ENCODE measurements at regions not wholly inside any gene's neighbourhood (a gene's known extent, or its start where the extent isn't known, plus 50 kb on each side); places are given as distances from the start of the nearest gene placed in this dataset.

DNA sequence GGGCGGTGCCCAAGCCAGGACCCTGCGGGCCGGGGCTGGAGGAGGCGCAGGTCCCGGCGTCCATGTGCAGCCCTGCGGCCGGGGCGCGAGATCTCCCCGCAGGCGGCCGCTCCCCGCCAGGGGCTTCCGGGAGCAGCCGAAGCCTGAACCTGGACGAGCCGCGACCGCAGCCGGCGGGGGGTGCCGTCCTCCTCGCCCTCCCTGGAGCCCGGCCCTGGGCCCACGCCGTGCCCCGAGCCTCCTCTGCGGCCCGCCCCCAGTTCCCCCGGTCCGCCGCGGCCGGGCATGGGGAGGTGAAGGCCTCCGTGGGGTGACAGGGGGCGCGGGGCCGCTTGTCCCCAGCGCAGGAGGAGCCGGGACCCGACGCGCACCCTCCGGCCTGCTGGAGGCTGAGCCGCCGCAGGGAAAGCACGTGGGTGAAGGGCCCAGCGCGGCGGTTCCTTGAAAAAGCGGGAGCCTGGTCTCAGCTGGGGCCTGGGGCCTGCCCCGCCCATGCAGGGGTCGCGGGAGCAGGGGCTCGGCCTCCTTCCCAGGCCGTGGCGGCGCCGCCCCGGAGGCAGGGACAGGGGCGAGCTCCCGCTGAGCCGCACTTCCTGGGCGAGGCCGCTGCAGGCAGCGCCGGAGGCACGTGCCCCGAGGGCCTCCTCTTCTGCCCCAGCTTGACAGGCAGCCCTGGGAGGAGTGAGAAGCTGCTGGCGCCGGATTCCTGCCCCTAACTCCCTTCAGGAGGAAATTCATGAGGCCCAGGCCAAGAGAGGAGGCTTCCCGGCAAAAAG lies 55.6 kb upstream of the PPP2R5C start:
- H3K4me1 ChIP-seq (ENCODE audit: control insufficient read depth in 2 of 2, insufficient read depth in 2 of 2, low read length in 2 of 2) = peaks cover 11 to 16% of the 10 kb centered on the region in 2 donors
- H3K27ac ChIP-seq (ENCODE audit: low read depth in 2 of 2, low read length in 2 of 2) = peak overlapping the region; percentile 25 to 43
- no peaks in the 10 kb centered on the region for H3K36me3 ChIP-seq (ENCODE audit: control insufficient read depth in 2 of 2, insufficient read depth in 2 of 2, low read length in 2 of 2)
- H3K9ac ChIP-seq (ENCODE audit: low read depth in 1 of 2, low read length in 2 of 2) = peak overlapping the region; percentile 26 to 32
- H3K4me3 ChIP-seq (ENCODE audit: low read length in 2 of 2) = peak overlapping the region; percentile 31 to 33
- no peaks in the 10 kb centered on the region for H3K27me3 ChIP-seq (ENCODE audit: control insufficient read depth in 2 of 2, insufficient read depth in 2 of 2, low read length in 2 of 2)
- no peaks in the 10 kb centered on the region for H3K9me3 ChIP-seq (ENCODE audit: control insufficient read depth in 2 of 2, low read length in 2 of 2)

DNA sequence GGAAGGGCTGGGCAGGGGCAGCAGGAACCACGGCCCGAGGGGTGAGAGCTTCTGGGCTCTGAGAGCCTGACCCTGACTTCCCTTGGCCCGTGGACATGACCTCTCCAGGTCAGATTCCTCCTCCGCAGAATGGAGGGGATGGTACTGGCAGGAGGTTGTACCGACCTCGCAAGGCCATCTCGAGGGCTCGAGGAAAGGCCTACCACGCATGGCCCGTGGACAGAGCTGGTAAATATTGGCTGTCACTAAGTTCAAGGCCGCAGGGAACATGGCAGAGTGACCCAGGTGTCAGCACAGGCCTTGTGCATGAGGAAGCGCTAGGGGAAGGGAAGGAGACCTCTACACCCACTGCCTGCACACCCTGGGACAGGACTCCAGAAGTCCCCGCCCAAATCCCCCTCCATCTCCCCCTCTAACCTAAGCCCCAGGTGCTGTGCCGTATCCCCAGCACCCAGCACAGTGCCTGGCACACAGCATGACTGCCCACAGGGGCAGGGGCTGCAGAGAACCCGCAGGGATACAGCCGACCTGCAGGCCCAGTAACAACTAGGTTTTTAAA lies 54.9 kb upstream of the PPP2R5C start:
- H3K9ac ChIP-seq (ENCODE audit: low read depth in 1 of 2, low read length in 2 of 2) = peak overlapping the region; percentile 26 to 32
- no peak overlapping the region for H3K4me3 ChIP-seq (ENCODE audit: low read length in 2 of 2)
- peak overlapping the region; percentile 10 to 43 for H3K27ac ChIP-seq (ENCODE audit: low read depth in 2 of 2, low read length in 2 of 2)
- no peaks in the 10 kb centered on the region for H3K36me3 ChIP-seq (ENCODE audit: control insufficient read depth in 2 of 2, insufficient read depth in 2 of 2, low read length in 2 of 2)
- no peaks in the 10 kb centered on the region for H3K27me3 ChIP-seq (ENCODE audit: control insufficient read depth in 2 of 2, insufficient read depth in 2 of 2, low read length in 2 of 2)
- peaks cover 11 to 16% of the 10 kb centered on the region in 2 donors for H3K4me1 ChIP-seq (ENCODE audit: control insufficient read depth in 2 of 2, insufficient read depth in 2 of 2, low read length in 2 of 2)
- no peaks in the 10 kb centered on the region for H3K9me3 ChIP-seq (ENCODE audit: control insufficient read depth in 2 of 2, low read length in 2 of 2)

DNA sequence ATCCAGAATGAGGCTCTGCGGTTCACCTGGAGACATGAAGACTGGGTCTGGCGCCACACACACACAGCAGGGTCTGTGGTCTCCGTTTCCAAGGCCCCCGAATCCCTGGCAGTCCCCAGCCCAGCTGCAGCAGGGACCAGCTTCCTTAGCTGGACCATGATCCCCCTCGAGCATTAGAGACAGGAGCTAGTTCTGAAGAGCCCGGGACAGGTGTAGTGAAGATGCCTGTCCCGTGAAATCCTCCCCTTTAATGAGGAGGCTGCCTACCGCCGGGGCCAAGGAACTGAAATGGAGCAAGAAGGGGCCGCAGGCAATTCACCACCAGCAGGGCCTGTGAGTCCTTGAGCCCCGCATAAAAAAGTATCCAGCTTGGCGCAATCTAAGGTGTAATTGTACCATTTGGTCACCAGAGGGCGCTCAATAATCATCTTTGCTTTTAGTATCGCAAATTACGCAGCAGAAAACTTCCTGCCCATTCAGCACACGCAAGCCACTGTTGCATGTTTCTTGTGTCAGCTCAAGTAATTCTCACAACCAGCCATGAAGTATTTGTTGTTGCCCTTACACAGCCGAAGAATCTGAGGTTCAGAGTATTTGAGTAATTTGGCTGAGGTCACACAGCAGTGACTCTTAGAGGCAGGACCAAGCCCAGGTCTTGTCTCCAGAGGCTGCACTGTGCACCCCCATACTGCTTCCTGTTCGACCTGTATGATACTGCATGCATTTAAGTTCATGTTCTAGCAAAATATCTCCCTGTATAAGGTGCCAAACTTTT lies 54.3 kb upstream of the PPP2R5C start:
- Histone ChIP-seq H3K9ac (ENCODE audit: low read depth in 1 of 2, low read length in 2 of 2) (peak overlapping the region in 1 of 2 donors; percentile 15), H3K9me3 (ENCODE audit: control insufficient read depth in 2 of 2, low read length in 2 of 2) (no peaks in the 10 kb centered on the region), H3K4me3 (ENCODE audit: low read length in 2 of 2) (peak overlapping the region in 1 of 2 donors; percentile 51), H3K27ac (ENCODE audit: low read depth in 2 of 2, low read length in 2 of 2) (peak overlapping the region in 1 of 2 donors; percentile 43), H3K4me1 (ENCODE audit: control insufficient read depth in 2 of 2, insufficient read depth in 2 of 2, low read length in 2 of 2) (peaks cover 11 to 16% of the 10 kb centered on the region in 2 donors), H3K27me3 (ENCODE audit: control insufficient read depth in 2 of 2, insufficient read depth in 2 of 2, low read length in 2 of 2) (no peaks in the 10 kb centered on the region), H3K36me3 (ENCODE audit: control insufficient read depth in 2 of 2, insufficient read depth in 2 of 2, low read length in 2 of 2) (no peaks in the 10 kb centered on the region)

DNA sequence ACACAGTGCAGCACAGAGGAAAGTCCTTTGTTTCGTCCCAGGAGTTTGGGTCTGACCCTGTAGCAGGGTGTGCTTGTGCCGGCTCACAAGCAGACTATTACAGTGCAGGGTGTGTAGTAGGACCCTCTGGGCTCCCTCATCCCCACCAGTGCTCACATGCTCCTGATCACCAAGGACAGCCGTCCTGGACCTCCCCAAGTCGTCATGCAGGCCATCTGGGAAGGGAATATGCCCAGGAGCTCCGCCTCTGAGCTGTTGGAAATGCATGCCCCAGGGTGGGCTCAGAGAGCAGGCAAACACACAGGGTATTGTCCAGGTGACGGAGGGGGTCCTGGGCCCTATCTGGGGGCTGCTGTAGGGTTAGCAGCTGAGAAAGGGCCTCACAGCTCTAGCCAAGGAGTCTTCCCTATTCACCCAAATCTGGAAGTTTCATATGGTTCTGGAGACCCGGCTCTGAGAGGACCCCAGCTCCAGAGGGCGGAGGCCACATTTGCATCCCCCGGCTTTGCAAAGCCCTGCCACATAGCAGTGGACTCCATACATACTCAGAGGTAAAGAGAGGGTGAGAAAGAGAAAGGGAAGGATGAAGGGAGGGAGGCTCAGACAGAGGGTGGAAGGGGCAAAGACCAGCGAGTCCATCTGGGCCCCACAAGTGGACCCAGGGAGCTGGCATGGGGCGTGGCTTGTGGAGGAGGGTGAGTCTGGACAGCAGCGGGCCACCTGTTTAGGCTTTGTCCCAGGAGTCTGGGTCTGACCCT lies 53.5 kb upstream of the PPP2R5C start:
- peak overlapping the region in 1 of 2 donors; percentile 15 for H3K9ac ChIP-seq (ENCODE audit: low read depth in 1 of 2, low read length in 2 of 2)
- peak overlapping the region in 1 of 2 donors; percentile 38 for H3K27ac ChIP-seq (ENCODE audit: low read depth in 2 of 2, low read length in 2 of 2)
- no peaks in the 10 kb centered on the region for H3K27me3 ChIP-seq (ENCODE audit: control insufficient read depth in 2 of 2, insufficient read depth in 2 of 2, low read length in 2 of 2)
- H3K4me1 ChIP-seq (ENCODE audit: control insufficient read depth in 2 of 2, insufficient read depth in 2 of 2, low read length in 2 of 2) = peaks cover 11 to 16% of the 10 kb centered on the region in 2 donors
- H3K36me3 ChIP-seq (ENCODE audit: control insufficient read depth in 2 of 2, insufficient read depth in 2 of 2, low read length in 2 of 2) = no peaks in the 10 kb centered on the region
- H3K9me3 ChIP-seq (ENCODE audit: control insufficient read depth in 2 of 2, low read length in 2 of 2) = no peaks in the 10 kb centered on the region
- no peak overlapping the region for H3K4me3 ChIP-seq (ENCODE audit: low read length in 2 of 2)

DNA sequence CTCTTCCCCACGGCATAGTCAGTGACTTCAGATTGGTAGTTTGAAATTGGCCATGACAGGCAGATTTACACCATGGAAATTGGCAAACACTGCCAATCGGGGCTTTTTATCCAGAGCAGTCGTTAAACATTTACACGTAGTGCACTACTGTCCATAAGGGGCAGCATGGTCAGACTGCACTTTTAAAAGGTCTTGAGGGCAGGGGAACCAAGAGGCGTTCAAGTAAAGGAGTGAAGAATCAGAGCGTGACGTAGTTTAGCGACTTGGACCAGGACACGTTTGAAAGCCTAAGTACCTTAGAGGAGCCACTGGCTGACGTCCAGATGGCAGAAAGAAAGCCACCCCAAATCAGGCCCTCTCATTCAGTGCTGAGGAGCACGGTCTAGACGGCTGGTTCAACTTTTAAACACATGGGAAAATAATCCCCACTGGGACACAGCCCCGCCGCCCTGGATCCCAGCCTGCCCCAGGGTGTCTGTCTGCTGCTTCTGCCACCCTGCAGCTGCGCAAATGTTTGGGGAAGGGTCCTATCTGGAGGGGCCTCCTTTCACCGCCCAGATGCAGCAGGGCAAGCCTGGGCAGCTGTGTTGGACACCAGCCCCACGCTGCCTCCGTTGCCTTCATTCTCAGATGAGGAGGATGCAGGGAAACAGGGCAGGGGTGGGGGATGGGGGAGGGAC lies 52.5 kb upstream of the PPP2R5C start:
- H3K9me3 ChIP-seq (ENCODE audit: control insufficient read depth in 2 of 2, low read length in 2 of 2) = no peaks in the 10 kb centered on the region
- H3K4me3 ChIP-seq (ENCODE audit: low read length in 2 of 2) = no peak overlapping the region
- no peaks in the 10 kb centered on the region for H3K36me3 ChIP-seq (ENCODE audit: control insufficient read depth in 2 of 2, insufficient read depth in 2 of 2, low read length in 2 of 2)
- no peak overlapping the region for H3K27ac ChIP-seq (ENCODE audit: low read depth in 2 of 2, low read length in 2 of 2)
- H3K4me1 ChIP-seq (ENCODE audit: control insufficient read depth in 2 of 2, insufficient read depth in 2 of 2, low read length in 2 of 2) = peaks cover 11 to 16% of the 10 kb centered on the region in 2 donors
- no peak overlapping the region for H3K9ac ChIP-seq (ENCODE audit: low read depth in 1 of 2, low read length in 2 of 2)
- no peaks in the 10 kb centered on the region for H3K27me3 ChIP-seq (ENCODE audit: control insufficient read depth in 2 of 2, insufficient read depth in 2 of 2, low read length in 2 of 2)

DNA sequence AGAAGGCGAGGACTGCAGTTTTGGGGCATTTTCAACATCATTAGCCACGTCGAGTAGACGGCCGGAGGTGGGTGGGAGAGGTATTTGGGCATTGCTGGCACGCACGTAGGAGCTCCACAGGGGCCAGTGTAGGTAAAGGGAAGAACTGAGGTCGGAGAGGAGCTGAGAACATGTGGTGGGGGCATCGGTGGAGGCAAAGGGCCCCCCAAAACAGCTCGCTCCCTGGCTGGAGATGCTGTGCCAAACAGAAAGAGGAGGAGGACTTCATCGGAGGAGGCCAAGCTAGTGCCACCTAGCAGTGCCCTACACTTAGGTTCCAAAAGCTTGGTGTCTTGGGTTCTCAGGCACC lies 52.0 kb upstream of the PPP2R5C start:
- H3K27ac ChIP-seq (ENCODE audit: low read depth in 2 of 2, low read length in 2 of 2) = no peak overlapping the region
- no peaks in the 10 kb centered on the region for H3K9me3 ChIP-seq (ENCODE audit: control insufficient read depth in 2 of 2, low read length in 2 of 2)
- H3K27me3 ChIP-seq (ENCODE audit: control insufficient read depth in 2 of 2, insufficient read depth in 2 of 2, low read length in 2 of 2) = no peaks in the 10 kb centered on the region
- H3K36me3 ChIP-seq (ENCODE audit: control insufficient read depth in 2 of 2, insufficient read depth in 2 of 2, low read length in 2 of 2) = no peaks in the 10 kb centered on the region
- peaks cover 11 to 16% of the 10 kb centered on the region in 2 donors for H3K4me1 ChIP-seq (ENCODE audit: control insufficient read depth in 2 of 2, insufficient read depth in 2 of 2, low read length in 2 of 2)
- no peak overlapping the region for H3K9ac ChIP-seq (ENCODE audit: low read depth in 1 of 2, low read length in 2 of 2)
- H3K4me3 ChIP-seq (ENCODE audit: low read length in 2 of 2) = no peak overlapping the region

DNA sequence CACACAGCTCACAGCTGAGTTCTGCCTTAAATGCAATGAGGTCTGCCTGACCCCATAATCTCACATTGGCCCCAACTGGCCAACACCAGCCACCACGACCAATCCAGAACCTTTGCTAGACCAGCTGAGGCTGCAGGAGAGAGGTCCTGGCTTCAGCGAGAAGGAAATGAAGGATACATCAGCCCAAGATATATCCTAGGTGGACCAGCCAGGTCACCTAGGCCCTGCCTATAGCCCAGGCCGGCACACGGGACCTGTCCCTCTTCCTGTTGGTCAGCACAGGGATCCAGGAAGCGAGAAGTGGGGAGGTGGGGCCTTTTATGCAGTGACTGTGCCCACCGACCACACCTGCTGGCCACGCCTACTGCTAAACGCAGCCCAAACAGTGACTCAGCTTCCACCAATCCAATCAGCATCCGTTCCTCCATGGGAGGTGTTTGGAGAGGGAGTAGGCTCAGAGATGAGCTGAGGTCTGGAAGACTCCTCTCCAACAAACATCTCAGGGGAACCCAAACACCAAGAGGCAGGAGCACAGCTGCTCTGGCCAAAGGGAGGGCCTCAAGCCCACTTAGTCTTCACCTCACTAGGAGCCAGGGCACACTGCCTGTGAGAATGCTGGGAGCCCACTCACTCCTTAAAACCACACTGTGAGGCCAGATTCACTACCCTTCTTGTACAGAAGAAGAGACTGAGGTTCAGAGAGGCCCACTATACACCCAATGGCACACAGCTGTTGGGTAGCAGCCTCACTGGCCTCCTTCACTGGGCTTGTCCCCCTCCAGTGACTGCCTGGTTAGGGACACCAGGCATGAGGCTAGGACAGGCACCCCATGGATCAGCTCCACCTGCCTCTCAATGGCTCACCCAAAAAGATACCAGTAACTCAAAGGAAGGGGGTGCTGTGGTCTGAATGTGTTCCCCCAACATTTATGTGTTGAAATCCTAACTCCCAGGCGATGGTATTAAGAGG lies 51.3 kb upstream of the PPP2R5C start:
- H3K36me3 ChIP-seq (ENCODE audit: control insufficient read depth in 2 of 2, insufficient read depth in 2 of 2, low read length in 2 of 2) = no peaks in the 10 kb centered on the region
- peaks cover 11 to 16% of the 10 kb centered on the region in 2 donors for H3K4me1 ChIP-seq (ENCODE audit: control insufficient read depth in 2 of 2, insufficient read depth in 2 of 2, low read length in 2 of 2)
- H3K9me3 ChIP-seq (ENCODE audit: control insufficient read depth in 2 of 2, low read length in 2 of 2) = no peaks in the 10 kb centered on the region
- H3K9ac ChIP-seq (ENCODE audit: low read depth in 1 of 2, low read length in 2 of 2) = no peak overlapping the region
- H3K4me3 ChIP-seq (ENCODE audit: low read length in 2 of 2) = no peak overlapping the region
- H3K27me3 ChIP-seq (ENCODE audit: control insufficient read depth in 2 of 2, insufficient read depth in 2 of 2, low read length in 2 of 2) = no peaks in the 10 kb centered on the region
- H3K27ac ChIP-seq (ENCODE audit: low read depth in 2 of 2, low read length in 2 of 2) = peak overlapping the region in 1 of 2 donors; percentile 30

DNA sequence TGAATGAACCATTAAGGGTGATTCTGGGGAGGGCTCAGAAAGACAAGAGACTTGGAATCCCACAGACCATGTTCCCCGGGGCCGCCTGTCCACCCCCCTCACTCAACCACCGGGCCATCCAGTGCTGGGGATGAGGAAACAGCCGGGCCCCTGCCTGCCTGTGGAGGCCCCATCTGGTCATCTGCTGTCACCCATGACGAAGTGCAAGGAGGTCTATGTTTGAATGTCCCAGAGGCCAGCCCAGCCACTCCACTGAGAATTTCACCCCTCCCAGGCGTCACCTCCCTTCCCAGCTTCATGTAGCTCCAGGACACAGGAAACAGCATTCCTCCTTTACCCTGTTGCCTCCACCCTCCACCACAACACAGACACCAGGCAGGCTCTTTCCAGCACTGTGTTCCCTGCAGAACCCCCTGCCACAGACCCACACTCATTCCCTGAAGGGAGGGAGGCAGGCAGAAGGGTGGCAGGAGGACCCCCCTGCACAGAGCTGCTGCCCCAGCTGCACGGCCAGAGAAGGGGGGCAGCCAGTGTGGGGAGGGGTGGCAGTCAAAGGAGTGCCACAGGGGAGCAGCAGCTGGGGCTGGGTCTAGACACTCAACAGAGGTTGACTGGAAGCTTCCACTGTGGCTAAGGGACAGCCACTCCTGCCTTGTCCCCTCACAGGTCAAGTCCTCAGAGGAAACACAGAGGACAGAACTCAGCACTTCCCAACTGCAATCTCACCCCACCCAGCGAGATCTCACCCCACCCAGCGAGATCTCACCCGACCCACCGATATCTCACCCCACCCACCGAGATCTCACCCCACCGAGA lies 50.3 kb upstream of the PPP2R5C start:
- no peaks in the 10 kb centered on the region for H3K9me3 ChIP-seq (ENCODE audit: control insufficient read depth in 2 of 2, low read length in 2 of 2)

More for the DNA sequence above, 50.3 kb upstream of the PPP2R5C start:
- Histone ChIP-seq H3K9ac (ENCODE audit: low read depth in 1 of 2, low read length in 2 of 2) (no peak overlapping the region), H3K36me3 (ENCODE audit: control insufficient read depth in 2 of 2, insufficient read depth in 2 of 2, low read length in 2 of 2) (no peaks in the 10 kb centered on the region), H3K4me1 (ENCODE audit: control insufficient read depth in 2 of 2, insufficient read depth in 2 of 2, low read length in 2 of 2) (peaks cover 11 to 12% of the 10 kb centered on the region in 2 donors), H3K27me3 (ENCODE audit: control insufficient read depth in 2 of 2, insufficient read depth in 2 of 2, low read length in 2 of 2) (no peaks in the 10 kb centered on the region), H3K4me3 (ENCODE audit: low read length in 2 of 2) (no peak overlapping the region), H3K27ac (ENCODE audit: low read depth in 2 of 2, low read length in 2 of 2) (no peak overlapping the region)

Measured in mucosa of rectum (tissue), 2 donors.